Left ventricle myocardium superior (tissue), 1 donor: ENCODE measurements at regions not wholly inside any gene's neighbourhood (a gene's known extent, or its start where the extent isn't known, plus 50 kb on each side); places are given as distances from the start of the nearest gene placed in this dataset.

Experiments
- ATAC-seq: fragments of 200-7000 bp; cut with Tn5 transposase; one replicate; pipeline ENCODE4 v1.9.1; 2020; ENCODE audit warnings: mild to moderate bottlenecking, moderate library complexity
- DNase-seq: peaks from one replicate; pipeline ENCODE4 v3.0.0-alpha.2; 2020
- intact Hi-C: fragments of 100-400 bp; cut with micrococcal nuclease; formaldehyde crosslinking; loops from one replicate; pipeline ENCODE4 v1.11.0; 2022
- donor health status: DM: no; HTN: yes; CAD: no; lungs with severe emphysema.

GRCh38 chr7:45484094-45484493 is 90.1 kb upstream of the ADCY1 start:
- no peak for ATAC-seq
- no peak for DNase-seq
- intact Hi-C loops = no loop called here

GRCh38 chr7:45486575-45486974 is 87.6 kb upstream of the ADCY1 start:
- ATAC-seq (no peak), DNase-seq (no peak)
- intact Hi-C loops = no loop called here

- no peak for ATAC-seq
- intact Hi-C loops = no loop called here
Observed at GRCh38 chr7:45494885-45495284, 79.3 kb upstream of the ADCY1 start.

GRCh38 chr7:45495618-45496017 is 78.5 kb upstream of the ADCY1 start:
- intact Hi-C loops = no loop called here
- no peak for DNase-seq
- no peak for ATAC-seq

More at GRCh38 chr7:45494885-45495284, 79.3 kb upstream of the ADCY1 start:
- no peak for DNase-seq

GRCh38 chr7:45500257-45500656 is 73.9 kb upstream of the ADCY1 start:
- DNase-seq = no peak
- ATAC-seq = no peak

GRCh38 chr7:45501791-45502190 is 72.4 kb upstream of the ADCY1 start:
- no peak for DNase-seq
- intact Hi-C loops = no loop called here
- ATAC-seq = no peak

More at GRCh38 chr7:45500257-45500656, 73.9 kb upstream of the ADCY1 start:
- intact Hi-C loops = no loop called here

- no peak for DNase-seq
- no peak for ATAC-seq
- intact Hi-C loops = no loop called here
Observed at GRCh38 chr7:45506059-45506458, 68.1 kb upstream of the ADCY1 start.

- ATAC-seq (no peak), DNase-seq (no peak)
- intact Hi-C loops = no loop called here
Observed at GRCh38 chr7:45509222-45509621, 64.9 kb upstream of the ADCY1 start.

GRCh38 chr7:45511721-45512597 is 62.2 kb upstream of the ADCY1 start:
- DNase-seq = no peak
- peak; percentile 63 for ATAC-seq
- intact Hi-C loops = no loop called here

GRCh38 chr7:45514944-45515343 is 59.2 kb upstream of the ADCY1 start:
- DNase-seq (no peak), ATAC-seq (no peak)
- intact Hi-C loops = no loop called here

GRCh38 chr7:45515346-45515745 is 58.8 kb upstream of the ADCY1 start:
- DNase-seq = no peak
- no peak for ATAC-seq
- intact Hi-C loops = no loop called here
